HEK293 (cell line): ENCODE measurements at regions not wholly inside any gene's neighbourhood (a gene's known extent, or its start where the extent isn't known, plus 50 kb on each side); places are given as distances from the start of the nearest gene placed in this dataset.

Source experiments
- GLI4 ChIP-seq: fragments of 450-650 bp; formaldehyde crosslinking; IDR thresholded peaks from 2 replicates; pipeline ENCODE4 v1.5.1; 2016; ENCODE audit warnings: missing biosample characterization, missing genetic modification characterization
- GLIS2 ChIP-seq: fragments of 450-650 bp; formaldehyde crosslinking; IDR thresholded peaks from 2 replicates; pipeline ENCODE4 v1.5.1; 2016; ENCODE audit warnings: missing biosample characterization, missing genetic modification characterization
- SETDB1 ChIP-seq: IDR thresholded peaks from one replicate; pipeline ENCODE4 v1.6.1; 2017; ENCODE audit warnings: mild to moderate bottlenecking, low read length, moderate library complexity, mixed read lengths; ENCODE audit not compliant: insufficient read length
- TCF7L2 ChIP-seq: IDR thresholded peaks from 2 replicates; pipeline ENCODE4 v1.6.1; 2011; ENCODE audit warnings: low read depth, mild to moderate bottlenecking, inconsistent platforms, low read length, moderate library complexity, borderline replicate concordance
- ZNF121 ChIP-seq: fragments of 450-650 bp; formaldehyde crosslinking; IDR thresholded peaks from 2 replicates; pipeline ENCODE4 v1.5.1; 2016; ENCODE audit warnings: missing biosample characterization, missing genetic modification characterization
- ZNF624 ChIP-seq: fragments of 450-650 bp; formaldehyde crosslinking; IDR thresholded peaks from 2 replicates; pipeline ENCODE4 v1.5.1; 2017; ENCODE audit warnings: missing biosample characterization, missing genetic modification characterization
- ZNF707 ChIP-seq: fragments of 450-650 bp; formaldehyde crosslinking; IDR thresholded peaks from 2 replicates; pipeline ENCODE4 v1.5.1; 2016; ENCODE audit warnings: missing biosample characterization, missing genetic modification characterization
- ZNF777 ChIP-seq: fragments of 450-650 bp; formaldehyde crosslinking; IDR thresholded peaks from 2 replicates; pipeline ENCODE4 v1.5.1; 2017; ENCODE audit warnings: missing biosample characterization, missing genetic modification characterization, borderline replicate concordance
- TF ChIP-seq, protein P1 (sequence below): fragments of 450-650 bp; formaldehyde crosslinking; IDR thresholded peaks from 2 replicates; pipeline ENCODE4 v1.5.1; 2016; ENCODE audit warnings: missing biosample characterization, missing genetic modification characterization
- TF ChIP-seq, protein P2 (sequence below): fragments of 450-650 bp; formaldehyde crosslinking; conservative IDR thresholded peaks from 2 replicates; pipeline ENCODE4 v1.5.1; 2016; ENCODE audit warnings: low read depth, missing biosample characterization, missing genetic modification characterization

DNA sequence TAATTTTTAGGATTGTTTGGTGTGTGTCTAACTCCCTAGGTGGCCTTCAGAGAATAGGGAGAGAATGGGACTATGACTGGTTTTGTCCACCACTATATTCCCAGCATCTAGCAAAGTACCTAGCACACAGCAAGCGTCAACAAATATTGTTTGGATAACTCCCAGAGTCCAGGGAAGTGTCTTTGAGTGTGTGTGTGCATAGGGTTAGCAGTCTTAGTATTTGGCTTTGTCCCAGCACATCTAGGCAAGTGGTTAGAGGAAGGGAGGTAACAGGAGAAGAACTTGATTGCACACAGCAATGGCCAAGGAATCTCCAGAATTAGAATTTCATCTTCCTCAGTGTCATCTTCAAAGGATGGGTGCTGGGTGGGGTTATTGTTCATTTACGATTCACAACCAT lies 385.4 kb upstream of the CDH5 start:
- no peak for TF ChIP-seq ZNF121 (tag by site-specific recombination)
- TF ChIP-seq, protein P1, sequence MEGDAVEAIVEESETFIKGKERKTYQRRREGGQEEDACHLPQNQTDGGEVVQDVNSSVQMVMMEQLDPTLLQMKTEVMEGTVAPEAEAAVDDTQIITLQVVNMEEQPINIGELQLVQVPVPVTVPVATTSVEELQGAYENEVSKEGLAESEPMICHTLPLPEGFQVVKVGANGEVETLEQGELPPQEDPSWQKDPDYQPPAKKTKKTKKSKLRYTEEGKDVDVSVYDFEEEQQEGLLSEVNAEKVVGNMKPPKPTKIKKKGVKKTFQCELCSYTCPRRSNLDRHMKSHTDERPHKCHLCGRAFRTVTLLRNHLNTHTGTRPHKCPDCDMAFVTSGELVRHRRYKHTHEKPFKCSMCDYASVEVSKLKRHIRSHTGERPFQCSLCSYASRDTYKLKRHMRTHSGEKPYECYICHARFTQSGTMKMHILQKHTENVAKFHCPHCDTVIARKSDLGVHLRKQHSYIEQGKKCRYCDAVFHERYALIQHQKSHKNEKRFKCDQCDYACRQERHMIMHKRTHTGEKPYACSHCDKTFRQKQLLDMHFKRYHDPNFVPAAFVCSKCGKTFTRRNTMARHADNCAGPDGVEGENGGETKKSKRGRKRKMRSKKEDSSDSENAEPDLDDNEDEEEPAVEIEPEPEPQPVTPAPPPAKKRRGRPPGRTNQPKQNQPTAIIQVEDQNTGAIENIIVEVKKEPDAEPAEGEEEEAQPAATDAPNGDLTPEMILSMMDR: no peak
- TF ChIP-seq, protein P2, sequence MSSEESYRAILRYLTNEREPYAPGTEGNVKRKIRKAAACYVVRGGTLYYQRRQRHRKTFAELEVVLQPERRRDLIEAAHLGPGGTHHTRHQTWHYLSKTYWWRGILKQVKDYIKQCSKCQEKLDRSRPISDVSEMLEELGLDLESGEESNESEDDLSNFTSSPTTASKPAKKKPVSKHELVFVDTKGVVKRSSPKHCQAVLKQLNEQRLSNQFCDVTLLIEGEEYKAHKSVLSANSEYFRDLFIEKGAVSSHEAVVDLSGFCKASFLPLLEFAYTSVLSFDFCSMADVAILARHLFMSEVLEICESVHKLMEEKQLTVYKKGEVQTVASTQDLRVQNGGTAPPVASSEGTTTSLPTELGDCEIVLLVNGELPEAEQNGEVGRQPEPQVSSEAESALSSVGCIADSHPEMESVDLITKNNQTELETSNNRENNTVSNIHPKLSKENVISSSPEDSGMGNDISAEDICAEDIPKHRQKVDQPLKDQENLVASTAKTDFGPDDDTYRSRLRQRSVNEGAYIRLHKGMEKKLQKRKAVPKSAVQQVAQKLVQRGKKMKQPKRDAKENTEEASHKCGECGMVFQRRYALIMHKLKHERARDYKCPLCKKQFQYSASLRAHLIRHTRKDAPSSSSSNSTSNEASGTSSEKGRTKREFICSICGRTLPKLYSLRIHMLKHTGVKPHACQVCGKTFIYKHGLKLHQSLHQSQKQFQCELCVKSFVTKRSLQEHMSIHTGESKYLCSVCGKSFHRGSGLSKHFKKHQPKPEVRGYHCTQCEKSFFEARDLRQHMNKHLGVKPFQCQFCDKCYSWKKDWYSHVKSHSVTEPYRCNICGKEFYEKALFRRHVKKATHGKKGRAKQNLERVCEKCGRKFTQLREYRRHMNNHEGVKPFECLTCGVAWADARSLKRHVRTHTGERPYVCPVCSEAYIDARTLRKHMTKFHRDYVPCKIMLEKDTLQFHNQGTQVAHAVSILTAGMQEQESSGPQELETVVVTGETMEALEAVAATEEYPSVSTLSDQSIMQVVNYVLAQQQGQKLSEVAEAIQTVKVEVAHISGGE (tag by site-specific recombination): no peak
- no peak for TF ChIP-seq ZNF777 (tag by site-specific recombination)
- no peak for TF ChIP-seq GLIS2 (tag by site-specific recombination)
- no peak for TF ChIP-seq ZNF624
- no peak for TF ChIP-seq ZNF707 (tag by site-specific recombination)
- TF ChIP-seq TCF7L2: no peak
- TF ChIP-seq SETDB1: no peak
- TF ChIP-seq GLI4 (tag by site-specific recombination): no peak
